IPS-NIHi7 (cell line): ENCODE measurements at regions not wholly inside any gene's neighbourhood (a gene's known extent, or its start where the extent isn't known, plus 50 kb on each side); places are given as distances from the start of the nearest gene placed in this dataset.

ENCODE experiments used
- DNase-seq: peaks from one replicate; pipeline ENCODE4 v3.0.0; 2012; ENCODE audit warnings: mixed read lengths; ENCODE audit errors: extremely low spot score

DNA sequence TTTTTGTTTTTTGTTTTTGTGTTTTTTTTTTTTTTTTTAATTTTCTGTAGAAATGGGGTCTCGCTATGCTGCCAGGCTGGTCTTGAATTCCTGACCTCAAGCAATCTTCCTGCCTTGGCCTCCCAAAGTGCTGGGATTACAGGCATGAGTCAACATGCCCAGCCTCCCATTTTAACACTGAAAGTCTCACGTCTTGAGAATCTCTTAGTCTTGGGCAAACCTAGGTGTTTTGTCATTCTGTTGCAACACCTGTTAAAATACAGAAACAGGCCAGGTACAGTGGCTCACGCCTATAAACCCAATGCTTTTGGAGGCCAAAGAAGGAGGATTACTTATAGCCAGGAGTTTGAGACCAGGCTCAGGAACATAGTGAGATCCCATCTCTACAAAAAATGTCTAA is 599.0 kb downstream of the TLR4 start:
- DNase-seq = no peak

DNA sequence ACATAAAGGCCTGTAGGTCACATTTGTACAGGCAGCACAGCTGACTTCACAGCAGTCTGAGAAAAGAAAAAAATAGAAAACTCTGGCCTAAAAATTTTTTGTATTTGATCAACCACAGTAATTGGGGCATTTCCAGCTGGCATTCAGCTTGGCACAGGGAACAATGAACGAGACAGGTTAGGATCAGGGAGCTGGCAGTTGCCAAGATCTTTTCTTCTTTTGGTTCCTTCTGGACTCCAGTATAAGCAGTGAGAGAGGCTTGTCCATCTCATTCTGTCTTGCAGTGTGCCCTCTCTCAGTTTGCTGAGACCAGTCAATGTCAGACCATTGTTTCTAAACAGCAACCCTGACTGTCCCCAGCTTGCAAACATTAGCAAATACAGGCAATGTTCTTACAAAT is 601.1 kb downstream of the TLR4 start:
- no peak for DNase-seq

DNA sequence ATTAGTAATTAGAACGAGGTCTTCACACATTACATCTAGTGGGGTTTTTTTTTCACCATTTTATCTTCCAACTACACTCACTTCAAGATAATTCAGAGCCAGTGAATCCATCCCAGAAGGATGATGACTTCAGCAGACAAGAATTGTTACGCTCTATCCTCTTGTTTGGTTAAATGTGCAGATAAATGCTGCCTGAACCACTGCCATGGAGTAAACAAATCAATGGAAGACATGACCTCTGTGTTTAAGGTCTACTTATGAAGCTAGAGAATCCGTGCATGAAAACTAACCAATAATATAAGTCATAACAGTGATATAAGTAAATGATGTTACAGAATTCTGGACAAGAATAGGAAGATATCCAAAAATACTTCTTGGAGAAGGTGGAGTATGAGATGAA is 602.6 kb downstream of the TLR4 start:
- no peak for DNase-seq

DNA sequence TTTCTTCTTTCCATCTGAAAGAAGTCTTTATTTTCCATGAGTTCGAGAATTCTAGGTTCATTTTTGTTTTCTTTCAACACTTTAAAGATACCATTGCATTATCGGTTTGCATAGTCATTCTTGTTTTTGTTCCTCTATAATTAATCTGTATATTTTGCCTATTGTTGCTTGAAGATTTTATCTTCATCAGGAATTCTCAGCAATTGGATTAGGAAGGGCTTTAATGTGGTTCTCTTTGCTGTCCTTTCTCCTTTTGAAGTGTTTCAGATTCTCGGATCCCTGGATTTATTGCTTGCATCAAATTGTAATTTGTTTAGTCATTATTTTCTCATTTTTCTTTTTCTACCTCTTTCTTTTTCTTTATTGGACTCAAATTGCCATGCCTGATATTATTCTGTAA is 609.8 kb downstream of the TLR4 start:
- no peak for DNase-seq

DNA sequence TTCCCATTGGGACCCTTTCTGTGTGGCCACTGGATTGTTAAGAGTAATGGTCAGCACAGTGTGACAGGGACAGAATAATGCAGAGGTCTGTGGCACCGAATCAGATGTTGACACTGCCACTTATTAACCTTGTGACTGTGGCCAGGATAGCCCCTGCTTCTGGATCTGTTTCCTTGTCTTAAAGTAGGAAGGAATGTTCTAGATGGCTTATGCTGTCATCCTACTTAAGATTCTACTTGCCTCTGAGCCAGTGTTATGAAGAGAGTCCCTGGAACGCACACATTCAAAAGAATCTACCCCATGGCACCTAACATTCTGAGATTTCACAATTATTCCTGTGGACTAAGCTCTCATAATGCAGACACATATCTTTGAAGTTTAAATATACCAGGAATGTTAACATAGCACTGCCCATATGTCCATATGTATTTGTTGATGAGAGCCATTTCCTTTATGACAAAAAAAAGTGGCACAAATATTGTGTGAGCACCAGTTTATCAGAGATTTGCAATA is 612.7 kb downstream of the TLR4 start:
- no peak for DNase-seq

DNA sequence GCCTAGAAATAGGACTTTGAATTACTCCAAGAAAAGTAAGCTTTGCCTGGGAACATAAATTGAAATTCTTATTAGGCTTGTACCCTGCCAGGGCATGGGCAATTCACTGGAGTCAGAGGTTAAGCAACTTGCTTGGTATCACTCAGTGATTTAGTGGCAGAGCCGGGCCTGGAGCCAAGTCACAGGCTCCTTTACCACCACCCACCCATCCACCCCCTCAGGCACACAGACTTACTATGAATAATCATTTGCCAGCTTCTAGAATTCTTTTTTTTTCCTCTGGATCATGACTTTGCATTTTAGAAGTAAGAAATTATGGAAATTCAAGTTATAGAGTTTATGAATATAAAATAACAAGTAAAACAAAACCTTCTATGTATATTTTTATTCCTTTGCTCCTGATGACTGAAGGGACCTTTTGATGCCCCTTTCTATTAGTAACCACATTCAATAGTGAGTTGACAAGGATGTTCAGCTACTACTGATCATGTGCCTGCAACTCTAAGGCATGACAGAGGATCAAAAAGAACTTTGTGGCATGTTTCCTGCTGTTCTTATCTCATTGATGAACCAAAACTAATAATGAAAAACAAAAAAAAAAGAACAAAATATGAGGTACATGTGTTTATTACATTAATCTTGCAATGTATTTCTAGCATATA is 614.7 kb downstream of the TLR4 start:
- DNase-seq = no peak

DNA sequence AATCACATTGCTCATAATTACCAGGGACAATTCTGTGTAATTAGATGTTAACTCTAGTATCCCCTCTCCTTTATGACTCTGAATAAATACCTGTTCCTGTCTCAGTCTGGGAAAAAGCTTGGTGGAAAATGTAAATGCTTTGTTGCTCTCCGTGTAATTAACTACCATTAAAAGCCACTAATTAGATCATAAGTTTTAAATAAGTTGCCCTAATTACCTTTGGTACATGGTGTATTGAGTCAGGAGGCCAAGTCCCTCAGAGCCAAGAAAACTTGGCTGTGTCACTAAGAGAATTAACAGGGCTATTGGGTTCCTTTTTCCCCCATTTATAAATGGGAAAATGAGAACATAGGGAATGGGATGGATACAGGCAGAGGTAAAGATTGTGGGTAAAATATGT is 617.6 kb downstream of the TLR4 start:
- DNase-seq = no peak

DNA sequence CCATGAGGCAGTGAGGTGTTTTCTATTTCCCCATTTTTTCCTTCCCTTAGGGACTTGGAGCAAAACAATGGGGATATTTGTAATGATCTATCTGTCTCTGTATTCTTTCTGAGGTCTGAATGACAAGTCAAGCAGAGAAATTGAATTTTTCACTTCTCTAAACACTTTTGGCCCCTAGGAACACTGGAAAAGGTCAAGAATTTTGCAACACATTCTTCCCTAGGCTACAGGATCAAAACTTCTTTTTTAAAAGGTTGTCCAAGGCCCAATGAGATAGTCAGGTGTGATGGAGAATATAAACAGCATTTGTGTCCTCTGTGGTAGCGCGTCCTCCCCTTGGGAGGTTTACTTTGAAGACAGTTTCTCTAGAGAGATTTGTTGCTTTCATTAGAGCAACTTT is 620.5 kb downstream of the TLR4 start:
- DNase-seq = no peak

DNA sequence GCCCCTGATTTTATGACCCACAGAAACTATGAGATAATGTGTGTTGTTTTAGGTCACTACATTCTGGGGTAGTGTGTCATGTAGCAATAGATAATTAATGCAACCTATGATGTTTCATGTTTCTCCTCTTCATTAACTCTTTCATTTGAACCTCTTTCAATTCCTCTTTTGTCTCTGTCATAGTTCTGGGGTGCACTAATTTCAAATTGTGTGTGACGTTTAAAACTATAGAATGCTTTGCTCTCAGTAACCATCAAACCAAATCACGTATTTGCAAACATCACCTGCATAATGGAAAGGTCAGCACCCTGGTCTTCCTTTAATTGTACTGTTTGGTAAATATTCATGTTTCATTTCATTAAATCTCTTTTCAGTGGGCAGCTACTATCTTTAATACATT is 621.6 kb downstream of the TLR4 start:
- no peak for DNase-seq

DNA sequence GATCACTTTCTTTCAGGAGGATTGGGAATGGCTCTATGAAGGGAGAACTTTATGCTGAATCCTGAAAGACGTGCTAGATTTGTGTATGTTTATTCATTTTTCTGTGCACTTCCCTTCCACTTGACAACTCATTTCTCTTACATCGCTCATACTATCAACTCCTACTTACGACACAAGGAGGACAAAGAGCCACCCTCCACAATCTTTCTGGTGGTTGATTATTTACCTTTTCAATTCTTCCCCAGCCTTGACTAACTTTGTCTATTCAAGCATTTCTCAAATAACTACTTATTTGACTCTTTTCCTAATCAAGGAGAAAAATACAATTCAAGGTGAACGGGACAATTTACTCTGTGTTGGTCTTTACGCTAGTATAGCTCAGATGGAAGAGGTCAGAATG is 622.1 kb downstream of the TLR4 start:
- no peak for DNase-seq

DNA sequence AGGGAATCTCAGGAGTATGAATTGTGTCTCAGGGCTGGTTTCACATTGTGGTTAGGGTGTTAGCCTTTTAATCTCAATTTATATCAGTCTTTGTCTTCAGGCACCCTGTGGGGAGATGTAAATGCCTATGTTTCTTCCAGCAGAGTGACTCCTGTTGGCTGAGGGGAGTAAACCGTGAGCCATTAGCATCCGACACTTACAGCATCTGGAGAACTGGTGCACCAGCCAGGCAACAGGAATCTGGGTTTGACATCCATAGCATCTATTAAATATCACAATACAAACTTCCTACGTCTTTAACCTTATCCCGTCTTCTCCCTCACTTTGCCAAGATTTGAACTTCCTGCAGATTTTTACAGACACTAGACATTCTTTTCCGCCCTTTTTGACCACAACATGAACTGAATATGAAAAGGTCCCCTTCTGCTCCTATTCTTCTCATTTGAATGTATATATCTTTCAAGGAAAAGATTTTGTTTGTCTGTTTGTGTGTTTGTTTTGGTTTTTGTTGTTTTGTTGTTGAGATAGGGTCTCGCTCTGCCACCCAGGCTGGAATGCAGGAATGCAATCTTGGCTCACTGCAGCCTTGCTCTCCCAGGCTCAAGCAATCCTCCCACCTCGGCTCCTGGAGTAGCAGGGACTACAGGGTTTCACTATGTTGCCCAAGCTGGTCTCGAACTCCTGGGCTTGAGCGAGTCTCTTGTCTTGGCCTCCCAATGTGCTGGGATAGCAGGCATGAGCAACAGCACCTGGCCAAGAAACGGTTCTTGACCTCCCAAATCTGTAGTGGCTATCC is 626.2 kb downstream of the TLR4 start:
- peak; percentile 11 for DNase-seq

DNA sequence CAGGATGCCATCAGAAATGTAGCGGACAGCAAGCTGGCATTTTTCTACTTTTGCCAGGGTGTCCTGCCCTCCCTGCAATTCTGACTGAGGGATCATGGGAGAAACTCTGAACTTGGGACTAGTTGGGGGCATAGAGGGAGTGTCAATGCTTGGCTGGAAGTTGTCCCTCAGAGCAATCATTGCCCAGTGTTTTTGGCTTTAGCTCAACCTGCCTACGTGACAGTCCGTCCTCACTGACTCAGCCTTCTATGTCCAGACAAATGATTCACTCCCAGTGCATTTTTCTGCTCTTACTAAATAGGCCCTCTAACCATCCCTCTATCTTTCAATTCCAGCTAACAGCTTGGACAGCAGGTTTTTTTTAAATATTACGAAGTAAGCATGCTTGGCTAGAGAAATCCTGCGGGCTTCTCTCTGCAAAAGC is 627.4 kb downstream of the TLR4 start:
- DNase-seq = no peak

DNA sequence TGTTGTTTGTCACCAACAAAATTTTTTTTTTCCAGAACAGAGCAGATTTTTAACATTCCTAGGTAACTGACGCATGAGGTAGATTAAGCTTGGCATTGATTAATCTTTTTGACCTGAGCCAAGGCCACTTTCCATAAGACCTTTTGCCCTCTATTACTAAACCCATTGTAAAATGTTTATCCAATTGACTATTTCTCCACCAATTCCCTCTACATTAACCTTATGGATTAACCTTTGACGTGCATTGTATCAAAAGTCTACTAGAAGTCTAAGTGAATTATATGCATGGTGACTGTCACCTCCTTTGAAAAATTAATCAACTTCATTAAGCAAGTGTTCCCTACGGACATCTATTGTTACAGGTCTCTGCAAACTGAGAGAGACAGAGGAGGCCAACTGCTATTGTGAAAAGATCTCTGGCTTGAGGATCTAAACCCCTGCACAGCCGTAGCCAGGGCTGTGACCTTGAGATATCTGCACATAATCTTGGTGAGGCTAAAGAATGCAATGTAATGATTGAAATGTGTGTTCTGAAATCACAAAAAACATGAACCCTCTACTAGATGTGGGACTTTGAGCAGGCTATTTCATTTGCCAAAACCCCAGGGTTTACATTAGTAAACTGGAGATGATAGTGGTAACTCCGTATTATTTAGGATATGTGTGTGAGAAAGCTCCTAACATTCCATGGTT is 632.2 kb downstream of the TLR4 start:
- no peak for DNase-seq

DNA sequence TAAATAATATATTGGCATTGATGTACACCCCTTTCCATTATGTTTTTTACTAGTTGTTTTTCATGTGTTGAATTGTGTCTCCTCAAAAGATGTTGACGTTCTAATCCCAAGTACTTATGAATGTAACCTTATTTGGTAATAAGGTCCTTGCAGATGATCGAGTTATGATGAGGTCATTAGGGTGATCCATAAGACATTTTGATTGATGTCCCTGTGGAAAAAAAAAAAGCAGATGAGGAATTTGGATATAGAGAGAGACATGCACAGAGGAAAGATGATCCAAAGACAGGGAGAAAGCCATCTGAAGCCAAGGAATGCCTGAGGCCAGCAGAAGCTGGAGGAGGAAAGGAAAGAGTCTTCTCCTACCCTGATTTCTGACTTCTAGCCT is 632.7 kb downstream of the TLR4 start:
- no peak for DNase-seq

DNA sequence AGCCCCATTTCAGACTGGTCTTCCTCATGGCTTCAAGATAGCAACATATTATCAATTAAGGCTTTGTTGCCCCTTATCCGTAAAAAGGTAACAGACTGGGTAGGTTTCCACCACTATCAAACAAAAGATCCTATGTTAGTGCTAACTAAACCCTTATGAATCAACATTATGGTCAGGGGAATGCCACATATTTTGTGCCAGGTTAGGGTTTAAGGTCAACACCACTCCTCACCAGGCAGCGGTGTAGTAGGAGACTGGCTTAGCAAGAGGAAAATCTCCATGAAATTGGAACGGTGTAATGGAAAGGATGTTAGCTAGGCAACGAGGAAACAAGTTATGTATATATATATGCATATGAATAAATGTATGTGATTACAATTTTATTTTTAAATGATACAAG is 655.8 kb downstream of the TLR4 start:
- DNase-seq = no peak

DNA sequence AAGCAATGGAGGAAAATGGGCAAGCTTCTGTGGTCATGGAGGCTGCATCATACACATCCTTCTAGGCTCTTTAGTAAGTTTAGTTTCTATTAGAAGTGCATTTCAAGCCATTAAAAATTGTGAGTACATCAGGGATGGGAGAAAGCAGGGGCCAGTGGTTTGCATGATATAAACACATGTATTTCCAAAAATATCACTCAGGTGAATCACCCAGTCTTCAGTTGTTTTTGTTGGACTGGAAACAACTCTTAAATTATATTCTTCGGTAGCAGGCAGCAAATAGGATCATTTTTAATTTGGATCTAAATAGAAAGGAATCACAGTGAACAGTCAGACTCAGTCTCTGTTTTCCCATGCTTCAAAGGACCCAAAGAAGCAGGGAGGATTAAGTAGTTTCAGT is 657.9 kb downstream of the TLR4 start:
- no peak for DNase-seq

DNA sequence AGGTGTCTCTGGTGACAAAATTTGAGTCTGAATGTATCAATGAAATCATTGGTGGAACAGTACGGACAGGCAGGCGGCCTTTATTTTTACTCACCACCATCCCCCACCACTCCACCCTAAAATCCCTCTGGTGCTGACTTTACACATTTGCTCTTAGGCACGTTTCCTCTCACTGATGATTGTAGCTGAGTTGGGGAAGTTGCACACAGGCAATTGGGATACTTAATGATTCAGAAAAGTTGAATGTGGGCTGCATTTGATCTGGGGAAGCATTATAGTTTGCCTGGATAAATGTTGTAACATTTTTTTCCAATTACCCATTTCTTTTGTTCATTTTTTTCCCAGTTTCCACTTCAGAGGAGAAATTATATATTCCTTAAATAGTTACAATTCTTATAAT is 658.4 kb downstream of the TLR4 start:
- no peak for DNase-seq

DNA sequence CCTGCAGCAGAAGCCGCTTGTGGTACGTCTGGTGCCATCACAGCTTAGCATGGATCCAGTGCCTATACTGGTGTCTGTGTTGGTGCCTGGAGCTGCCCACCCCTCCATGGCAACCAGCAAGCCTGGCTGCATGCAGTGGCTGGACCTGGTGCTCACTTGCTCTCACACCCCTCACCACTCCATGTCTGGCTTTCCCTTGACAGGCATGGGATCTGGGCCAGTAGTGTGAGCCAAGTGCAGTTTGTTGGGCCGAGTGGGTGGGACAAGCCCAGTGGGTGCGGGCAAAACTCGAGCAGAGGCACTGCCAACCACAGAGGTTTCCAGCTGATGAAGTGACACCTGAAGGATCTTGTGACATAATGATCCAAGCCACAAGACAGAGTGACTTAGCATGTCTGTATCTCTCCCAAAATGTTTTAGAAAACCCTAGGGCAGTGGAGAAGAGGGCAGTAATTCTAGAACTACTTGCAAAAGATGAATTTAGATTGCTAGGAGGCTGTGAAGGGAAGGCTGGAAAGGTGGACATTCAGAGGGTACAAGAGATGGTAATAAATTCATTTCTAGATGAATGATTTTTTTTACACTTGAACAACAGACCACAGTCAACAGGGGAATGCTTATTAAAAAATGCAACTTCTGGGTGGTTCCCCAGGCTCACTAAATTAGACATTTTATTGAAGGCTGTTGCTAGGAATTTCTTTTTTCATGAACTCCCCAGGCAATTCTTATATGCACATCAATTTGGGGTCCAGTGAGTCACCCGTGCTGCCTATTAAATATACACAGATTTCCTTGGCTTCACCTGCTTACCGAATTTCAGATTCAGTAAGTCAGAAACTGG is 660.3 kb downstream of the TLR4 start:
- no peak for DNase-seq

DNA sequence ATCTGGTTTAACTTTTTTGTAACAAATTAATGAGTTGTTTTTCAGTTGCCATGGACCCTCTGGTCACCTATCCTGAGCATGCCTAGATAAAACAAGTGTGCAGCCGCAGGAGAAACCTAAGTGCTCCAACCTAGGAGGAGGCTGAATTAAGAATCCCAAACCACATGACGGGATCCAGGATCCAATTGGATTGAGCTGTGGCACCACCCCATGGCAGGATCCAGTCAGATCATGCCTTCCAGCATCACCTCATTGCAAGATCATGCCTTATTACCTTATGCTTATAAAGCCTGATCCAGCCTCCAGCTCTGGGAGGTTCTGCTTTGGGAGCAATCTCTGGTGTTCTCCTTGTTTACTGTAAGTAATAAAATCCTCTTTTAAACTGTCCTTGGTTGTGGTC is 662.0 kb downstream of the TLR4 start:
- DNase-seq = no peak

DNA sequence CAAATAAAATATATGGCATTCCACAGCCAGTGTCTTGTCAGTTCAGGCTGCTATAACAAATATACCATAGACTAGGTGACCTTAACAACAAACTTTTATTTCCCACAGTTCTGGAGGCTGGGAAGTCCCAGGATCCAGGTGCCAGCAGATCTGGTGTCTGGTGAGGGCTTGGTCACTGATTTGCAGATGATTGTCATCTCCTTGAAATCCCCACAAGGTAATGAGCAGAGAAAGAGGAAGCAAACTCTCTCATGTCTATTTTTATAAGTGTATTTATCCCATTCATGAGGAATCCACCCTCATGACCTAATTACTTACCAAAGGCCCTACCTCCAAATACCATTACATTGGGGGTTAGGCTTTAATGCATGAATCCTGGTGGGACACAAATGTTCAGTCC is 663.2 kb downstream of the TLR4 start:
- DNase-seq = no peak

DNA sequence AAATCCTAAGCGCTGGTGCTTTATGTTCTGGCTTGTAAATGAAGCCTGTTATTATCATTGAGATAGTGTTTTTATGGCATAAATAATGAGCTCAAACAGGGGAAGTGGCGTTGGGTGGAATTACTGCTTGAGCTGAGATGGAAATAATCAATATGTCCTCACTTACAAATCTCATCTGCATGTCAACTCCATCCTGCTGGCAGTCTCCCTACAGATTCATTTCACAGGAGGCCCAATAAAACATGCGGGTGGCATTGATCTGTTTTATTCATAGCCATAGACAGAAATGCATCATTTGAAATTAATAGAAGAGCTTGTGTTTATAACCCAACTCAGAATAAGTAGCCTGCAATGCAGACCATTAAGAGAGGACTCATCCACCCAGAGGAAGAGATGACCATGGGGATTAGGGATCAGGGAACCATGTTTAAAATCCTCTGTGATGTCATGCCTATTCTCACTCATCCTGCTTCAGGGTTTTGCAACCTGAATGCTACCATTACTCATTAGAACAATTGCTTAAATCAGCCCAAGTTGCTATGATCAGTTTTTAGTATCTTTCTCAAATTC is 680.4 kb downstream of the TLR4 start:
- DNase-seq = no peak

DNA sequence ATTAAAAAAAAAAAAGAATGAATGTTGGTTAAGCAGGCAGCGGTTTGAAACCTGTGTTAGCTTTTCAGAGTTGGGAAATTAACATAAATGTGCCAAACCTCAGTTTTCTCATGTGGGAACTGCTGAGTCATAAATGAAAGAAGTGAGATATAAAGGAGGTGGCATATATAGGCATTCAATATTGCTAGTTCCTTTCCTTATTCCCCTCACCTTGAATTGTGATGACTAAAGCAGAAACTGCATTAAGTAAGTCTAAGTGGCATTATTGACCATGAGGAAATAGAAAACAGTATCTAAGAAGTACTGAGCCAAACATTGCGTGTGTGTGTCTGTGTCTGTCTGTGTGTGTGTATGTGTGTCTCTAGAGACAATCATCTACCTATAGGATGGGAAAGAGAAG is 691.2 kb downstream of the TLR4 start:
- no peak for DNase-seq
